HG03095 (cell line): ENCODE measurements at regions not wholly inside any gene's neighbourhood (a gene's known extent, or its start where the extent isn't known, plus 50 kb on each side); places are given as distances from the start of the nearest gene placed in this dataset.
"Not testable (repeated sequence)": the region's sequence is repeated elsewhere in the genome, so short reads cannot be mapped to it uniquely, and the experiment has no call there.

Experiments
- ATAC-seq: cut with Tn5 transposase; IDR thresholded peaks from one replicate; pipeline ENCODE4 v1.9.1; 2021; ENCODE audit warnings: moderate library complexity; ENCODE audit not compliant: unreplicated experiment

GRCh38 chrX:117843749-117844148 lies 272.9 kb downstream of the KLHL13 start:
- no peak for ATAC-seq

GRCh38 chrX:117840645-117841044 lies 276.0 kb downstream of the KLHL13 start:
- ATAC-seq, result no peak

DNA sequence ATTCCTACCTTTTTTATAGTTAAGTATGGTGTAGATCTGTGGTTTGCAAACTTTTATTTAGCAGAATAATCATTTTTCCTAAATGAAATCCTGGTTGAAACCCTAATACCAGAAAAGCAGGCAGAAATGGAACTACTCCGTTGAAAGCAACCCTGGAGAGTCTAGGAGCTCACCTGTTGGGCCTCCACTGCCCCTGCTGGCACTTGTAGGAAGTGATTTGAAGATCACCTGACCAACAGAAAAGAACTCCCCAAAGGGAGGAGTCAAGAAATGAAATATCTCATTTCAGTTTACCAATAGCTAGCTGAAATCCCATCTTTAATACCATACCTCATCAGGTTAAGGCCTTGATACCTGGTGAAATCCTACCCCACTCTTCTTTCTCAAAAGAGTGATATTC lies 277.1 kb downstream of the KLHL13 start:
- no peak for ATAC-seq

- ATAC-seq, result no peak
These were observed 277.9 kb downstream of the KLHL13 start for GRCh38 chrX:117838581-117839331.

DNA sequence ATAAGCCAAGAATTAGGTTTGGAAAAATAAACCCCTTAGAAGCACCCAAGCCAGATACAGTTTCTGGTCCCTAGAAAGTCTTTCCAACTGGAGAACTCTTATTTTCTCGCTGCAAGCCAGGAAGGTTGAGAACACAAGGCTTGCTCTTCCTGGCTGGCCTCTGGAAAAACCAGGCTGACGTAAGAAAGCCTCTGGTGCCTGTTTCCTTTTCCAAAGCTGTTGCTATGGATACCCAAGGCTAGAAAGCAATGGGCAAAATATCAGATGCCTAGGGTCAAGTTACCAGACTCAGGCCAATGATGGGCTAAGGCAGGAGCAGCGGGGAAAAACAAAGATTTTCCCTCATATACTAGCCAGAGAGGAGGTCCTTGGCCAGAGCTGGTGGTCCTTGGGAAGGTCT lies 281.6 kb downstream of the KLHL13 start:
- no peak for ATAC-seq

GRCh38 chrX:117834076-117834475 lies 282.5 kb downstream of the KLHL13 start:
- ATAC-seq, result no peak

DNA sequence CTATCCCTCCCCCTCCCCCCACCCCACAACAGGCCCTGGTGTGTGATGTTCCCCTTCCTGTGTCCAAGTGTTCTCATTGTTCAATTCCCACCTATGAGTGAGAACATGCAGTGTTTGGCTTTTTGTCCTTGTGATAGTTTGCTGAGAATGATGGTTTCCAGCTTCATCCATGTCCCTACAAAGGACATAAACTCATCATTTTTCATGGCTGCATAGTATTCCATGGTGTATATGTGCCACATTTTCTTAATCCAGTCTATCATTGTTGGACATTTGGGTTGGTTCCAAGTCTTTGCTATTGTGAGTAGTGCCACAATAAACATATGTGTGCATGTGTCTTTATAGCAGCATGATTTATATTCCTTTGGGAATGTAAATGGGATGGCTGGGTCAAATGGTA lies 295.1 kb downstream of the KLHL13 start:
- not testable (repeated sequence) for ATAC-seq

- ATAC-seq, result no peak
These were observed 308.2 kb downstream of the KLHL13 start for GRCh38 chrX:117808426-117808825.

DNA sequence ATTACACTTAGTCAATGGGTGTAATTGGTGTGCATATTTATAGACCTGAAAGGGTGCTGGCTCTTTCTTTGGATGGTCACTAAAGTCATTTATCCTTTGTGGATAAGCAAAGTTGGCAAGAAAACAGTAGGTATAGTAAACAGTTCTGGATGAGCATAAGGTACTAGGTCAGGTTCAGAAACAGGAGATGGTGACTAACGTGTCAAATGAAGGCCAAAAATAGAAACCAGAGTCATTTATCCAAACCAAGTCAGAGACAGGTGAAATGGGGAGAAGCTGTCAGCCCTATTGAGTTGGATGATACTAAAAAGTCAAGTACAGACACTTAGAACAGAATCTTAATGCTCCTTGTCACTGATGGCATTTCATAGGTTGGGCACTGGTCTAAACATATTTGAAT lies 313.1 kb downstream of the KLHL13 start:
- no peak for ATAC-seq

GRCh38 chrX:117788339-117788738 lies 328.3 kb downstream of the KLHL13 start:
- ATAC-seq, result no peak

DNA sequence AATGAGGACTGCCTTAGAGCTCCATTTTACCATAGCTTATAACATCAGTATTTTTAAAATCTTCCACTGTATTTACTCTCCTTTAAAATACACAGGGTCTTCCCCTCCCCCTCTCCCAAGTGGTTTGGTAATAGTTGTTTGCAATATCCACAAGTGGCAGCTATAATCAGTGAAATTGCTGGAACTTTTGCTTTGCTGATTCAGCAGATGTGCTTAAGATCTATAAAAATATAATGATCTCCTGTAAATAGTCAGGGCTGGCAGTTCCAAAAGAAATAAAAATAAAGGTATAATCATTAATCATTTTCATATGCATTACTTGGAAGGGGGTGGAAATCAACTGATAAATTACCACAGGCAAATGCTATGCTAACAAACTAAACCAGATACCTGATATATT lies 345.2 kb downstream of the KLHL13 start:
- ATAC-seq, result no peak

DNA sequence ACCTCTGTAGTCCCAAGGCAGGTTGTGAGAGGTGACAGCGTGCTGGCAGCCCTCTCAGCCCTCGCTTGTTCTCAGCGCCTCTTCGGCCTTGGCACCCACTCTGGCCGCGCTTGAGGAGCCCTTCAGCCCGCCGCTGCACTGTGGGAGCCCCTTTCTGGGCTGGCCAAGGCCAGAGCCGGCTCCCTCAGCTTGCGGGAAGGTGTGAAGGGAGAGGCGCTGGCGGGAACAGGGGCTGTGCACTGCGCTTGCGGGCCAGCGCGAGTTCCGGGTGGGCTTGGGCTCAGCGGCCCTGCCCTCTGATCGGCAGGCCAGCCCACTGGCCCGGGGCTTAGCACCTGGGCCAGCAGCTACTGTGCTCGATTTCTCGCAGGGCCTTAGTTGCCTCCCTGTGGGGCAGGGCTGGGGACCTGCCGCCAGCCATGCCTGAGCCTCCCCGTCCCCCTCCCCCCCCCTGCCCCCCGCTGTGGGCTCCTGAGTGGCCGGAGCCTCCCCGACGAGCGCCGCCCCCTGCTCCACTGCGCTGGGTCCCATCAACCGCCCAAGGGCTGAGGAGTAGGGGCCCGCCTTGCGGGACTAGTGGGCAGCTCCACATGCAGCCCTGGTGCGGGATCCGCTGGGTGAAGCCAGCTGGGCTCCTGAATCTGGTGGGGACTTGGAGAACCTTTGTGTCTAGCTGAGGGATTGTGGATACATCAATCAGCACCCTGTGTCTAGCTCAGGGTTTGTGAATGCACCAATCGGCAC lies 347.6 kb downstream of the KLHL13 start:
- no peak for ATAC-seq

DNA sequence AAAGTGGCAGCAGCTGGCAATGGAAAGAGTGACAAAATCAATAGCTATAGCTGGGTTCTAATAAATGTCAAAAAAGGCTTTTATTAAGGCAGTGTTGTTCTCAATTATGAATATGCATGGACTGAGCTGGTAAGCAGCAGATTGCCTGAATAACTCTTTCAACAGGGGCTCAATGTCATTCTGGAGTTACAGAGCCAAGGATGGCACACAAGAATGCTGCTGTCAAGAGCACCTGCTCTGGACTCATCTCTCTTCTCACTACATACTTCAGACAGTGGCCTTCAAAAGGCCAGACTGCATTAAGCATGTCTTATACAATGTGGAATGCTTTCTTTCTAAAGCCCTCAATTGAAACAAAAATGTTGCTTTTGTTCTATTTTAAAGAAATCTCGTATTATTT lies 351.4 kb downstream of the KLHL13 start:
- no peak for ATAC-seq

DNA sequence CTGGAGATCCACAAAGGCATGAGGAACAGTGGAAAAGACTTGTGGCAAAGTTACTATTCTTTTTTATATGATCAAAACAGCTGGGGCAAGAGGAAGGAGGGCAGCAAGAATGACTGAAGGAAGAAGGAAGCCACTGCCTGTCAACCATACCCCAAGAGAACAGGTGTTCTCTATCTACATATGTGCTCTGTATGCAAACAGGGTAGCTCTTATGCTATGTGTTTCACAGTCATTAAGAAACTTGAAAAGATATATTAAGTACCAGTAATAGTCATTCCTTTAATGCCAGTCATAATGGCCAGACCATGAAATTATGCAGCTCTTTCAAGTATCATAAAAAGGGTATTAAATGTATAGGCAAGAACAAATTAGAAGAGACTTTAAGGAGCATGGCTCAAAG lies 363.9 kb downstream of the KLHL13 start:
- ATAC-seq, result peak; percentile 96

GRCh38 chrX:117751155-117751554 lies 365.5 kb downstream of the KLHL13 start:
- ATAC-seq, result no peak

GRCh38 chrX:117744958-117745357 lies 371.7 kb downstream of the KLHL13 start:
- ATAC-seq, result no peak

- no peak for ATAC-seq
These were observed 372.9 kb downstream of the KLHL13 start for GRCh38 chrX:117743469-117744251.

- no peak for ATAC-seq
These were observed 403.2 kb downstream of the KLHL13 start for GRCh38 chrX:117713411-117713810.

- no peak for ATAC-seq
These were observed 404.8 kb downstream of the KLHL13 start for GRCh38 chrX:117711782-117712181.

GRCh38 chrX:117707948-117708743 lies 408.5 kb downstream of the KLHL13 start:
- no peak for ATAC-seq

GRCh38 chrX:117701050-117701449 lies 415.6 kb downstream of the KLHL13 start:
- no peak for ATAC-seq
